Ovary (tissue), 7 donors: ENCODE measurements at regions not wholly inside any gene's neighbourhood (a gene's known extent, or its start where the extent isn't known, plus 50 kb on each side); places are given as distances from the start of the nearest gene placed in this dataset.
"Not testable (repeated sequence)": the region's sequence is repeated elsewhere in the genome, so short reads cannot be mapped to it uniquely, and the experiment has no call there.

Experiments
- DNase-seq, 5 donors: peaks; one replicate each; pipeline ENCODE4 v3.0.0-alpha.2; 2019 to 2020
- H3K27ac ChIP-seq, 2 donors: fragments of 200-600 bp; one replicate each; pipeline versions ENCODE4 v1.5.1 to v1.8.0; 2019 to 2022
- H3K27me3 ChIP-seq: fragments of 200-600 bp; one replicate; pipeline ENCODE4 v1.8.0; 2022
- H3K36me3 ChIP-seq: fragments of 200-600 bp; sonication (generic); one replicate; pipeline ENCODE4 v1.5.1; 2019
- H3K4me1 ChIP-seq: one replicate; pipeline ENCODE4 v1.8.1; 2013; ENCODE audit warnings: mild to moderate bottlenecking, moderate library complexity; ENCODE audit not compliant: insufficient read depth
- H3K4me3 ChIP-seq: fragments of 200-600 bp; sonication (generic); one replicate; pipeline ENCODE4 v1.5.1; 2017
- H3K9me3 ChIP-seq, 2 donors: fragments of 200-600 bp in 1 of 2; sonication (generic) in 1 of 2; one replicate each; pipeline versions ENCODE4 v1.5.1 to v1.8.1; 2013 to 2019; ENCODE audit warnings: mild to moderate bottlenecking in 1 of 2, moderate library complexity in 1 of 2
- EP300 ChIP-seq: sonication (generic); formaldehyde crosslinking; IDR thresholded peaks from one replicate; pipeline ENCODE4 v1.6.1; 2017; ENCODE audit warnings: antibody characterized with exemption
- POLR2A ChIP-seq: fragments of 450-650 bp; IDR thresholded peaks from one replicate; pipeline ENCODE4 v1.6.1; 2017; ENCODE audit warnings: antibody characterized with exemption, mild to moderate bottlenecking, moderate library complexity
- WGBS, 3 donors: extraction: QIAGEN DNeasy Blood & Tissue Kit in 1 of 3; methylation state at CpG; one replicate each; pipeline versions ENCODE4 v1.1.5 to v1.1.7; 2013 to 2017; 5-methylcytosine and 5-hydroxymethylcytosine counted together
- intact Hi-C, 4 donors: fragments of 100-400 bp; cut with DNase I; formaldehyde crosslinking; loops; one replicate each; pipeline versions ENCODE4 v1.11.0 to v1.15.1; 2022 to 2023
- TF ChIP-seq, protein P1 (sequence below), 3 donors: fragments of 450-650 bp in 2 of 3; fragments of 200-600 bp in 1 of 3; IDR thresholded peaks; one replicate each; pipeline versions ENCODE4 v1.5.1 to v1.8.0; 2016 to 2022; ENCODE audit warnings: antibody characterized with exemption in 3 of 3, mild to moderate bottlenecking in 1 of 3
- donor health status: DM: no; HTN: no; CAD: no; lungs with moderate emphysema.
- donor health status: DM: no; HTN: no; CAD: no.
- donor health status: Bipolar disorder and iron deficiency.
- donor health status: DM: no; HTN: no; CAD: no.
- donor health status: DM: yes; HTN: yes; CAD: no.

DNA sequence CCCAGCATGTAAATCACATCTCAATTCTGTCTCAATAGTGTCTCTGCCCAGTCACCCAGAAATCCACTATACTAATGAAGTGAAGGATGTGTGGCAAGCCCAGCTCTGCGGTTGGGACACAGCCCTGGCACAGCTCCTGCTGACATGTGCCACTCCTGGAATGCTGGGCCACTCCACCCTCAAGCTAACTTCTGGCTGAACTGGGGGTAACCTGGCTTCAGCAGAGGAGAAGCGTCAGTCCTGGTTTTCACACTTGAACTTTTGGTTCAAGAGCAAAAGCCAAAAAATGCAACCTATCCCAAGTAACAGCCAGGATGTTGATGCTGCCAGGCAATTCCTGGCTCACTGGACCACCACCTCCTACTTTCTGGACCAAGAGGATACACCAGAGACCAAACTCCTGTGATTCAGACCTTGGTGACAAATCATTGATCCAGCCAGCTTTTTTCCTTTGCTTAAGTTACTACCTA is 86.4 kb downstream of the ARRDC3 start:
- intact Hi-C loops: no loop called here
- Histone ChIP-seq H3K27me3 (no peaks in the 10 kb centered on the region), H3K27ac (no peak overlapping the region), H3K4me1 (no peaks in the 10 kb centered on the region), H3K36me3 (no peaks in the 10 kb centered on the region), H3K4me3 (no peak overlapping the region), H3K9me3 (no peaks in the 10 kb centered on the region)
- TF ChIP-seq, protein P1, sequence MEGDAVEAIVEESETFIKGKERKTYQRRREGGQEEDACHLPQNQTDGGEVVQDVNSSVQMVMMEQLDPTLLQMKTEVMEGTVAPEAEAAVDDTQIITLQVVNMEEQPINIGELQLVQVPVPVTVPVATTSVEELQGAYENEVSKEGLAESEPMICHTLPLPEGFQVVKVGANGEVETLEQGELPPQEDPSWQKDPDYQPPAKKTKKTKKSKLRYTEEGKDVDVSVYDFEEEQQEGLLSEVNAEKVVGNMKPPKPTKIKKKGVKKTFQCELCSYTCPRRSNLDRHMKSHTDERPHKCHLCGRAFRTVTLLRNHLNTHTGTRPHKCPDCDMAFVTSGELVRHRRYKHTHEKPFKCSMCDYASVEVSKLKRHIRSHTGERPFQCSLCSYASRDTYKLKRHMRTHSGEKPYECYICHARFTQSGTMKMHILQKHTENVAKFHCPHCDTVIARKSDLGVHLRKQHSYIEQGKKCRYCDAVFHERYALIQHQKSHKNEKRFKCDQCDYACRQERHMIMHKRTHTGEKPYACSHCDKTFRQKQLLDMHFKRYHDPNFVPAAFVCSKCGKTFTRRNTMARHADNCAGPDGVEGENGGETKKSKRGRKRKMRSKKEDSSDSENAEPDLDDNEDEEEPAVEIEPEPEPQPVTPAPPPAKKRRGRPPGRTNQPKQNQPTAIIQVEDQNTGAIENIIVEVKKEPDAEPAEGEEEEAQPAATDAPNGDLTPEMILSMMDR (IDR thresholded peaks at IDR 0.05): no peak
- TF ChIP-seq POLR2A (no peak), EP300 (no peak)
- no peak for DNase-seq
- WGBS, 3 donors: 67 to 82% (median 81%) methylated on average over 2 of the region's 2 CpGs

DNA sequence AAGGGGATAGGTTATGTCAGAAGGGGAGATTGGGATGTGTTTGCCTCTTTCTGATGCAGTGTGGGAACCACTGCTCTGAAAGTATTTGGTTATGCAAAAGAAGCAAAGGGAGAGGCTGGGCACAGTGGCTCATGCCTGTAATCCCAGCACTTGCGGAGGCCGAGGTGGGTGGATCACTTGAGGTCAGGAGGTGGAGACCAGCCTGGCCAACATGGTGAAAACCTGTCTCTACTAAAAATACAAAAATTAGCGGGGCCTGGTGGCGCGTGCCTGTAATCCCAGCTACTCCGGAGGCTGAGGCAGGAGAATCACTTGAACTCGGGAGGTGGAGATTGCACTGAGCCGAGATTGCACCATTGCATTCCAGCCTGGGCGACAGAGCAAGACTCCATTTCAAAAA is 87.0 kb downstream of the ARRDC3 start:
- H3K36me3 ChIP-seq, DNase-seq, H3K27ac ChIP-seq, H3K4me1 ChIP-seq, H3K9me3 ChIP-seq, H3K4me3 ChIP-seq, intact Hi-C loops, H3K27me3 ChIP-seq: not testable (repeated sequence)
- WGBS, 3 donors: 91 to 95% (median 92%) methylated on average over 9 of the region's 9 CpGs

DNA sequence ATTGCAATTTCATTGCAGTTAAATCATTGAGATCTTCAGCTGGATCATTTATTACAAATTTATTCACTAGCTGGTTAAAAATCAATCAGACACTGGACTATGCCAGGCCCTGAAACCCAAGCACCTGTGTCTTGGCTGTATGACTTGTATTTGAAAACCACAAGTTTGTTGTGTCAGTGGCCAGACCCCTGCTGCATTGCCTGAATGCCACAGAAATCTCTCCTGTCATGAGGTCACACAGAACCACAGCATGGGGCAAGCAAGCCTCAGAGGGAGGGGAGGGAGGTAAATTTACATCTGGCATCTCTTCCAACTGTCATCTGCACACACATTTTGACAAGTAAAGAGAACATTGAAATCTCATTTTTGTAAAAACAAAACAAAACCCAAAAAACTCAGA is 90.0 kb downstream of the ARRDC3 start:
- Histone ChIP-seq H3K27ac (no peak overlapping the region), H3K4me3 (no peak overlapping the region), H3K9me3 (no peaks in the 10 kb centered on the region), H3K36me3 (no peaks in the 10 kb centered on the region), H3K4me1 (peaks cover 2% of the 10 kb centered on the region), H3K27me3 (no peaks in the 10 kb centered on the region)
- no peak for DNase-seq
- intact Hi-C loops: no loop called here
- TF ChIP-seq EP300: no peak
- TF ChIP-seq, protein P1 (IDR thresholded peaks at IDR 0.05): no peak
- no peak for TF ChIP-seq POLR2A

DNA sequence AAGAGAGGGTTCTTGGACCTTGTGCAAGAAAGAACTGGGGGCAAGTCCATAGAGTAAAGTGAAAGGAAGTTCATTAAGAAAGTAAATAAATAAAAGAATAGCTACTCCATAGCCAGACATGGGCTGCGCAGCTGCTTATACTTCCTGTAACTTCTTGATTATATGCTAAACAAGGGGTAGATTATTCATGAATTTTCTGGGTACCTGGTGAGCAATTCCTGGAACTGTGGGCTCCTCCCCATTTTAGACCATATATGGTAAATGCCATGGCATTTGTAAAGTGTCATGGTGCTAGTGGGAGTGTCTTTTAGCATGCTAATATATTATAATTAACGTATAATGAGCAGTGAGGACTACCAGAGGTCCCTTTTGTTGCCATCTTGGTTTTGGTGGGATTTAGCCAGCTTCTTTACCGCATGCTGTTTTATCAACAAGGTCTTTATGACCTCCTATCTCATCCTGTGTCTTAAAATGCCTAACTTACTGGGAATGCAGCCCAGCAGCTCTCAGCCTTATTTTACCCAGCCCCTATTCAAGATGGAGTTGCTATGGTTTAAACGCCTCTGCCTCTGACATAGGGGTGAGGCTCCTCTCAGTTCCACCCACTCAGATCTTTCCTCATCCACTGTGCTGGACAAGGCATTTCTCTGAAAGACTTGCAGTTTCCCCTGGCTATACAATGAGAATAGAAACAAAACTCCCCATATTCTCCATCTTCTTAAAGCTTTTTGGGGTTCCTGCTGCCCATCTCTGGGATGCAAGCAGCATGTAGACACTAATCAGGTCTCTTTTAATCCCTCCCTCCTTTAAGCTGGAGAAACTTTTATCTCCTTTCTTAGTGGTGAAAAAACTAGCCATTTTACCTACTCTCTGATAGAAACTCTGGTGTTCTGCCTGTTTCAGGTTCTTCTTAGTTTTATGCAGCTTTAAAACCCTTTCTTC is 91.2 kb downstream of the ARRDC3 start:
- Histone ChIP-seq H3K4me3 (no peak overlapping the region), H3K36me3 (no peaks in the 10 kb centered on the region), H3K9me3 (no peaks in the 10 kb centered on the region), H3K4me1 (peaks cover 2% of the 10 kb centered on the region), H3K27ac (no peak overlapping the region), H3K27me3 (no peaks in the 10 kb centered on the region)
- 57 to 71% (median 64%) methylated on average over 4 of the region's 4 CpGs for WGBS, 3 donors
- TF ChIP-seq, protein P1 (IDR thresholded peaks at IDR 0.05): no peak
- TF ChIP-seq EP300 (no peak), POLR2A (no peak)
- intact Hi-C loops: no loop called here
- no peak for DNase-seq
